ENCODE measurements at regions not wholly inside any gene's neighbourhood (a gene's known extent, or its start where the extent isn't known, plus 50 kb on each side); places are given as distances from the start of the nearest gene placed in this dataset.

- TF ChIP-seq CTCF (optimal IDR thresholded peaks at IDR 0.05 in 1 of 3, IDR thresholded peaks at IDR 0.05 in 1 of 3, conservative IDR thresholded peaks at IDR 0.05 in 1 of 3; ENCODE audit: extremely low read depth in 1 of 3, insufficient read depth in 2 of 3, low read length in 3 of 3), result no peak
- no peak for TF ChIP-seq EZH2 (IDR thresholded peaks at IDR 0.05; ENCODE audit: low read length)
These were observed 148.1 kb upstream of the C14orf180 start for GRCh38 chr14:104431351-104431928.
